HUDEP-2 (cell line): ENCODE measurements at regions not wholly inside any gene's neighbourhood (a gene's known extent, or its start where the extent isn't known, plus 50 kb on each side); places are given as distances from the start of the nearest gene placed in this dataset.

Experiments
- DNase-seq, 76 experiments: peaks; one replicate each; lab custom pipeline; 2025; ENCODE audit not compliant: unreplicated experiment in 76 of 76; lab: John Stamatoyannopoulos, UW

DNA sequence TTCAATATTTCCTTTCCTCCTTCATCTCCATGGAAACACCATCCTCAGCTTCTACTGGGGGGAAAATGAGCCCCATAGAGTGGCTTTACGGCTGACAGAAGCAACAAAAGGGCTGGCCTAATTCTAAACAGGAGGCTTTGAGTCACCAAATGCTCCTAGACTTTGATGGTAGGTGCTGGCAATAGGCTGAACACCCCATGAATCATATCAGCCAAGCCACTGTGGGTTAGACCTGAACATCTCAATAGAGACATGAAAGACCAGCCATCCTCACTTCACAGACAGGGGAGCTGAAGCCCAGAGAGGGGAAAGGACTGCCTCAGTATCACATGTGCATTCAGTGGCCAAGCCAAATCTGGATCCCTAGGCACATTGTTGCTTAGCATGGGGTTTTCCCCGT lies 107.6 kb downstream of the AMER1 start:
- no peak for DNase-seq

DNA sequence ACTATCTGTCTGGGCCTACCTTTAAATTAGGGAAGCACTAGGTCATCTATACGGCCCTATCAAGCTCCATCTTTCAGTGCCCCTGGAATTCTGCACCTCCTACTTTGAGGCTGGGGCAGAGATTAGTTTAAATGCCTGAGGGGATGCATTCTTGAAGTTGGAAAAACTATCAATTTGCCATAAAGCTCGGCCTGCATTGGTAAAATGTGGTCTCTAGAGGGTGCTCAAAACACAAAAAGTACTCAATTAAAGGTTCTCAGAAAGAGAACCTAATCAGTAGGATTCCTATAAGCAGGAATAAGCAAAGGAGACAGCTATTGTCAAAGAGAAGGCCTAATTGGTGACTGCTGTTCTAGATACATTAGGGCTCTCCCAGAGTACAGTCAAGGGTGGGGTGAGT lies 111.7 kb downstream of the AMER1 start:
- peak in 1 of 76 experiments; percentile 0 for DNase-seq
